Right atrium auricular region (tissue), 2 donors: ENCODE measurements at regions not wholly inside any gene's neighbourhood (a gene's known extent, or its start where the extent isn't known, plus 50 kb on each side); places are given as distances from the start of the nearest gene placed in this dataset.

Source experiments
- DNase-seq: peaks from one replicate; pipeline ENCODE4 v3.0.0-alpha.2; 2019; ENCODE audit warnings: low spot score
- H3K27ac ChIP-seq, 2 donors: fragments of 200-600 bp; sonication (generic); 1 replicate in 1 of 2; 2 replicates in 1 of 2; pipeline ENCODE4 v1.5.1; 2016 to 2019
- H3K27me3 ChIP-seq, 2 donors: fragments of 200-600 bp; sonication (generic); one replicate each; pipeline versions ENCODE4 v1.5.1 to v1.6.0; 2017 to 2019
- H3K36me3 ChIP-seq: fragments of 200-600 bp; sonication (generic); one replicate; pipeline ENCODE4 v1.5.1; 2016
- H3K4me1 ChIP-seq, 2 donors: fragments of 200-600 bp; sonication (generic); one replicate each; pipeline versions ENCODE4 v1.5.1 to v1.6.0; 2017 to 2019
- H3K4me3 ChIP-seq, 2 donors: fragments of 200-600 bp; sonication (generic); 1 replicate in 1 of 2; 2 replicates in 1 of 2; pipeline ENCODE4 v1.5.1; 2017 to 2019; ENCODE audit warnings: mild to moderate bottlenecking in 1 of 2, moderate library complexity in 1 of 2
- H3K9me3 ChIP-seq, 2 donors: fragments of 200-600 bp; sonication (generic); one replicate each; pipeline ENCODE4 v1.5.1; 2019
- CTCF ChIP-seq, 2 donors: fragments of 200-600 bp; sonication (generic); IDR thresholded peaks; one replicate each; pipeline ENCODE4 v1.5.1; 2019; ENCODE audit warnings: antibody characterized with exemption in 2 of 2

GRCh38 chr20:20992686-20993360 lies 113.3 kb downstream of the LINC00237 start:
- H3K27me3 ChIP-seq, result no peaks in the 10 kb centered on the region
- no peak overlapping the region for H3K4me3 ChIP-seq
- no peaks in the 10 kb centered on the region for H3K4me1 ChIP-seq
- TF ChIP-seq CTCF (IDR thresholded peaks at IDR 0.05), result no peak
- H3K36me3 ChIP-seq, result no peaks in the 10 kb centered on the region
- H3K9me3 ChIP-seq, result no peaks in the 10 kb centered on the region
- no peak for DNase-seq
- no peak overlapping the region for H3K27ac ChIP-seq

GRCh38 chr20:20992277-20992676 lies 113.9 kb downstream of the LINC00237 start:
- DNase-seq, result no peak
- Histone ChIP-seq H3K27ac (no peak overlapping the region), H3K36me3 (no peaks in the 10 kb centered on the region), H3K9me3 (no peaks in the 10 kb centered on the region), H3K27me3 (no peaks in the 10 kb centered on the region), H3K4me3 (no peak overlapping the region), H3K4me1 (no peaks in the 10 kb centered on the region)
- TF ChIP-seq CTCF (IDR thresholded peaks at IDR 0.05), result no peak

GRCh38 chr20:20989081-20989480 lies 117.1 kb downstream of the LINC00237 start:
- no peak for TF ChIP-seq CTCF (IDR thresholded peaks at IDR 0.05)
- H3K27ac ChIP-seq, result no peak overlapping the region
- H3K4me1 ChIP-seq, result no peaks in the 10 kb centered on the region
- no peaks in the 10 kb centered on the region for H3K9me3 ChIP-seq
- H3K36me3 ChIP-seq, result no peaks in the 10 kb centered on the region
- H3K4me3 ChIP-seq, result no peak overlapping the region
- H3K27me3 ChIP-seq, result no peaks in the 10 kb centered on the region
- DNase-seq, result no peak

- Histone ChIP-seq H3K4me3 (no peak overlapping the region), H3K4me1 (no peaks in the 10 kb centered on the region), H3K27ac (no peak overlapping the region), H3K36me3 (no peaks in the 10 kb centered on the region), H3K27me3 (no peaks in the 10 kb centered on the region), H3K9me3 (no peaks in the 10 kb centered on the region)
- DNase-seq, result no peak
- TF ChIP-seq CTCF (IDR thresholded peaks at IDR 0.05), result no peak
Measured at GRCh38 chr20:20979934-20980333, 126.2 kb downstream of the LINC00237 start.

GRCh38 chr20:20977786-20978185 lies 128.4 kb downstream of the LINC00237 start:
- H3K4me3 ChIP-seq, result no peak overlapping the region
- no peak for DNase-seq
- no peak for TF ChIP-seq CTCF (IDR thresholded peaks at IDR 0.05)
- no peaks in the 10 kb centered on the region for H3K27me3 ChIP-seq
- H3K9me3 ChIP-seq, result no peaks in the 10 kb centered on the region
- no peaks in the 10 kb centered on the region for H3K4me1 ChIP-seq
- H3K36me3 ChIP-seq, result no peaks in the 10 kb centered on the region
- no peak overlapping the region for H3K27ac ChIP-seq

- no peak for DNase-seq
- no peaks in the 10 kb centered on the region for H3K27me3 ChIP-seq
- no peaks in the 10 kb centered on the region for H3K9me3 ChIP-seq
- no peaks in the 10 kb centered on the region for H3K36me3 ChIP-seq
- no peak for TF ChIP-seq CTCF (IDR thresholded peaks at IDR 0.05)
- H3K4me3 ChIP-seq, result no peak overlapping the region
- no peak overlapping the region for H3K27ac ChIP-seq
- no peaks in the 10 kb centered on the region for H3K4me1 ChIP-seq
Measured at GRCh38 chr20:20972490-20972889, 133.7 kb downstream of the LINC00237 start.
